HG03442 (cell line): ENCODE measurements at regions not wholly inside any gene's neighbourhood (a gene's known extent, or its start where the extent isn't known, plus 50 kb on each side); places are given as distances from the start of the nearest gene placed in this dataset.

ENCODE experiments used
- ATAC-seq: cut with Tn5 transposase; IDR thresholded peaks from one replicate; pipeline ENCODE4 v1.9.1; 2021; ENCODE audit warnings: mild to moderate bottlenecking, moderate library complexity; ENCODE audit not compliant: unreplicated experiment

GRCh38 chr1:218633238-218633988 is 288.3 kb downstream of the TGFB2 start:
- no peak for ATAC-seq

DNA sequence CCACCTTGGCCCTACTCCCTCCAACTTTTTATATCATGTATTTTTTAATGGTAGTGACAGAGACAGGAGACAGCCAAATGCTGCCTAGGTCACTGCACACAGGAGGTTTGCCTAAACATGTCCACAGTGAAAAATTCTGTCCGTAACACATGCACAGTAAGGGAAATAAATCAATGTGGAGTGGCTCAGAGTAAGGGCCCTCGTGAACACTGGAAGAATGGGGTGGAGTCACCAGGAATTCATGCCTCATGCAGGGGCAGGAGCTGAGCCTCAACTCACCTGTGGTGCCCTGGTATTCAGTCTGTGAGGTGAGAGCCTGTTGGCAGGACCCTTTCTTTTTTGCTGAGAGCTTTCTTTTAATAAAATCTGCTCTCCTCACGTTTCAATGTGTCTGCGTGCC is 289.1 kb downstream of the TGFB2 start:
- no peak for ATAC-seq

DNA sequence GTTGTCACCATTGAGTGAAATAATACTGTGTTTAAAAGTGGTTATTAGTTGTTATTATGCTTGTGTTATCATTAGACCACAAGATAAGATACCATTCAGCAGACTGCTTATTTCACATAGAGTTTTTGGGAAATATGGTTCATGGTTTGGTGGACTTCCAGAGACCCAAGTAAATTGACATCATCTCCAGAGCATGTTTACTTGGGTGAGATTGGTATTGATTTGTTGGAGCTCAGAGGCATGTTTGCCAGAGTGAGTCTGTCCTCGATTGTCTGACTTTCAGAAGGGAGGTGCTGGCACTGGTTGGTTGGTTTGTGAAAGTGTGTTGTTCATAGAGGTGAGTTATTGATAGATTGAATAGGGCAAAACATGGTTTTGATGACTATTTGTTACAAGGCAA is 291.4 kb downstream of the TGFB2 start:
- ATAC-seq, result no peak

GRCh38 chr1:218640173-218640572 is 295.0 kb downstream of the TGFB2 start:
- ATAC-seq, result no peak

DNA sequence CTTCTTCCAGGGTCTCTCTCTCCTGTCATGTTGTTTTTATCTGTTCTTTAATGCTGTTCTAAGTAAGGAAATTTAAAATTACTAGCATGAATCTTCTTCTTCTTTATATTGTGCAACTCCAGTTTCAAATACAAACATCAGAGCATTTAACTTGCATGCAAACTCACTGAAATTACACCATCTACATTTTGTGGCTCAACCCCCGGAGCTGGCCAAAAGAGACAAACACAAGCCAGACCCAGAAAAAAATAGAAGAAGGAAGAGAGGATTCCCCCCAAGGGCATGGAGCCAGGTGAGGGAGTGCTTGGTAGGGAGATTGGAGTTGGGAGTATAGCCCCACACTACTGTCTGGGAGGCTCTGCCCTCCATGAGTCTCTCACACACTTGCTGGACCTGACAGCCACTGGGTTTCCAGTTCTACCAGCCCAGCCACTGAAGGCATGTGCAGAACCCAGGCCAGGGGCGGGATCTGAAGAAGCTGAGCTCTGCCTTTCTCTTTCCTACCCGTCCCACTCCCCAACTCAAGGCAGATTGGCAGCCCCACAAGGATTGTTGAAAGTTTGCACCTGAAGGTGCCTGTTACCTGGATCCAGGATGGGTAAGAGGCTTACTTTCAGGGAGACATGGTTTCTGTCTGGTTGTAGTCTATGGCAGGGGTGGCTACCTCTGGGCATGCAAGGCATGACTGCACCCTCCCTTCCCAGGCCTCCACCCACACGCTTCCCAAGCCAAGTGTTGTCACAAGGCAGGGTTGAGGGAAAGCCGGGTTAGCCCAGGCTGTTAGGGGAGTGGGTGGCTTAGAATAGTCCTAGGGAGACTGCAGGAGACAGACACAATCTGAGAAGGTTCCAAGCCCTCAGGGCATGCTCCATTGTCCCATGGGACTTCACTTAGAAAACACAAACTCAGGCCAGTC is 297.2 kb downstream of the TGFB2 start:
- no peak for ATAC-seq

- no peak for ATAC-seq
These were observed 298.1 kb downstream of the TGFB2 start for GRCh38 chr1:218643281-218643680.

DNA sequence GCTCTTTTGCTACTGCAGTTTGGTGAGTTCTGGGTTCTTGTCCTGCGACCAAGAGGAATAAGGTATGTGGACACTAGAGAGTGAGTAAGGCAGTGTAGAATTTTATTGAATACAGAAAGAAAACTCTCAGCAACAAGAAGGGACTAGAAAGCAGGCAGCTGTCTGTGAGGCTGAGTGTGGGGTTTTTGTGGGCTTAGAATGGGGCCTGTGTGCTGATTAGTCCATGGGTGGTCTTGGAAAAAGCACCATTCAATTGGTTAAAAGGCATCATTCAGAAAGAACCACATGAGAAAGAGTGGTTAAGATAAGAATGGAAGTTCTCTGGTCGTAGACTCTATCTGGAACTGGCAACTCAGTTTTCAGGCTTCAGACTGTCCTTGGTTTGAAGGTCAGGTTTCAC is 298.8 kb downstream of the TGFB2 start:
- no peak for ATAC-seq

- ATAC-seq, result no peak
These were observed 301.2 kb downstream of the TGFB2 start for GRCh38 chr1:218646288-218646687.

DNA sequence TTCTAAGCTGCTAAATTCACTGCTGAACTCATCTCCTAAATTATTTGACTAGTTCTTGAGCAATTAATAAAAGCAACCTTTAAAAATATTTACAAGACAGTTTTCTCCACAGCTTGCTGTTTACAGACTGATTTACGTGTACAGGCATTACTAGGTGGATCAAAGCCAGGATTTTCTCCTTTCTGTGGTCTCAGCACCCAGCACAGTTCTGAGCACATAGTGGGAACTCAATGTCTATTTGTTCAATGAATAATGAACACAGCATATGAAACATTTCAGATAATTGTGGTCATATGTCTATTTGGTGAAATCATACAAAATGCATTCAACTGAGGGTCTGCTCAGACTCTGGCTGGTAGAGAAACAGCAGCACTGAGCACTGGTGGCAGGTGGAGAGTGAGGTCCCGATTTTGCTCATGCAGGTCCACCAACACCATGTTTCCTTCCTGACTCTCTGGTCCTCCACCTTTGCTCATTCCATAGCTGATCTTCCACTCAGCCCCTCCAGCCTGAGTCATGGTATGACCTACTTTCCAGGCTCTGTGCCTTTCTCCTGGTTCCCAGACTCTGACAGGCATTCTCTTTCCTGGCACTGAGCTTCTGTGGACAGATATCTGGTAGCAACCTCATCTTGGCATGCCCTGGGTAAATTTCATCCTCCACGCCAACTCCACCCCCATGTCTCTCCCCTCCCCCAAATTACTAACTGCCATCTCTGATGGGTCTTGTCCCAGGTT is 311.3 kb downstream of the TGFB2 start:
- no peak for ATAC-seq

- ATAC-seq, result no peak
These were observed 313.1 kb downstream of the TGFB2 start for GRCh38 chr1:218658269-218658668.

DNA sequence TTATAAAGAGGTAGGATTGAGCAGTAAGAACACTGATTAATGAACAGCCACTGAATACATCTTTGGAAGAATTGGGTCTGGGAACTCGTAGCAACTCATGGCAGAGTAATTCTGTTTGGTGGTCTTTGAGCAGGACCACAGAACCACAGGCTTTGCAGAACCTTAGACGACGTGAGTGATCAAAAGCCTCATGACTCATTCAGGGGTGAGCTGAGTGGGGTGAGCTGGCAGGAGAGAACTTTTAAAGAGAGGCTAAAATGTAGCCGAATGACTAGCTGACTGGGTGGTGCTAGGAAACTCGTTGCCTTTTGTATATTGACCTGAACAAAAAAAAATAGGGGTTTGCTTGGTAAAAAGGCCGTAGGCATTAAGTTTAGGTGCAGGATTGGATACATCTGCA is 313.8 kb downstream of the TGFB2 start:
- ATAC-seq, result no peak

GRCh38 chr1:218659911-218660677 is 315.0 kb downstream of the TGFB2 start:
- no peak for ATAC-seq

DNA sequence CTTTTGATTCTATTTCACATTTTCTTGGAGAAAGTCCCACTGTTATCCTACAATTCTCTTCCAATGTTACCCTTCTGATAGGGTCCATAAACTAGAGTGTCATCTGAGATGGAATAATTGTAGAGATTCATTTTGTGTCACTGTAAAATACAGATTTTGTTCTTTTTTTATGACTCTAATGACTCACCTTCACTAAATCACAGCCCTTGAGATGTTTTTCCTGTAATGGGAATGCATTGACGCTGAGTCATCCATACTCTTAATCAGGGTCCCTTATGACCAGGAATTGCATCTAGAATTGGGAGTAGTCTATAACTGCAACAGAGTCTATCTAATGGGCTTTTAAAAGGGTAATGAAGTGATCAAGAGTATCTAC is 315.5 kb downstream of the TGFB2 start:
- no peak for ATAC-seq

DNA sequence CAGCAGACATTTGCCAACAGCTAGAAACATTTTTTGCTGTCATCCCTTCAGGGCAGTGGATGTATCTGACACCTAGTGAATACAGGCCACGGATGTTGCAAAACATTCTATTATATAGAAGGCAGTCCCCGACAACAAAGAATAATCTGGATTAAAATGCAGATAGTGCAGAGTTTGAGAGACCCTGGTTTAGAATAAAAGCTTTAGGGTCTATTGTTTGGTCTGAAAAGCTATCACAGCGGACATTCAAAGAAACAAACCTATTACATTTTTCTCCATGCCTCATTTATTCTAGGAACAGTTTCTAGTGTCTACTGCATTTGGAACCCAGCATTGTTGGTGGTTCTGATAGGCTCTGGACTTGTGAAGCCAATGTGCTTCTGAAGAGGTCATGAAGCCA is 316.3 kb downstream of the TGFB2 start:
- no peak for ATAC-seq

- ATAC-seq, result no peak
These were observed 319.4 kb downstream of the TGFB2 start for GRCh38 chr1:218664385-218665170.

GRCh38 chr1:218665221-218665620 is 320.1 kb downstream of the TGFB2 start:
- no peak for ATAC-seq

GRCh38 chr1:218666263-218666662 is 321.1 kb downstream of the TGFB2 start:
- ATAC-seq, result no peak

DNA sequence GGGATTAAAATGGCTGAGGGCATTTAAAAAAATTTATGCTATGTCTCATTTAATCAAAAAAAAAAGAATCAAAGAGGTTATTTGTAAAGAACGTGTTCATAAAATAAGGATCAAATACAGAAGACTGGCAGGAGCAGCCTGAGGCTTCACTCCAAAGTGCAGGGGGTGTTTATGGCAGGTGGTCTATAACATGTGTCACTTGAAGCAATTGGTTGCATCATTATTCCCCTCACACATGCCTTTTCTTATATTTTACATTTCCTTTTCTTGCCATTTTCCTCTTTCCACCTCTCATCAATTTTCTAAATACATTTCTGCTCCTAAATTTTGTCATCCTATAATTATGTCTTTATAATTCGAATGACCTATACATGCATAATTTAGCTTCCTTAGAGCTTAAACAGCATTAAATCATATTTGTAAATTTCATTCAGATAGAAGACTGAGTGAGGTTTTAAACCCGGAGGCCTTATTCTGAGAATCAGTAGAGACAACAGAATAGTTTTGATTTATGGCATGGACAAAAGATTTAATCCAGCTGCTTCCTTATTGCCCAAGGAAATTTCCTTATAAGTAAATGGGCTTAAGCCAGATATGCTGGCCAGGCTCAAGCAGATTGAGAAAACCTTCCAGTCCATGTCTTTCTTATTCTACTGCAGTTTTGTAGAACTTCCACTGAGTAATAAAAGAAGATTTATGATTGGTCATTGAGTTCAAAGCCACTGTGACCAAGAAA is 322.8 kb downstream of the TGFB2 start:
- no peak for ATAC-seq

GRCh38 chr1:218669431-218669830 is 324.3 kb downstream of the TGFB2 start:
- ATAC-seq, result no peak
